ENCODE measurements at regions not wholly inside any gene's neighbourhood (a gene's known extent, or its start where the extent isn't known, plus 50 kb on each side); places are given as distances from the start of the nearest gene placed in this dataset.

DNA sequence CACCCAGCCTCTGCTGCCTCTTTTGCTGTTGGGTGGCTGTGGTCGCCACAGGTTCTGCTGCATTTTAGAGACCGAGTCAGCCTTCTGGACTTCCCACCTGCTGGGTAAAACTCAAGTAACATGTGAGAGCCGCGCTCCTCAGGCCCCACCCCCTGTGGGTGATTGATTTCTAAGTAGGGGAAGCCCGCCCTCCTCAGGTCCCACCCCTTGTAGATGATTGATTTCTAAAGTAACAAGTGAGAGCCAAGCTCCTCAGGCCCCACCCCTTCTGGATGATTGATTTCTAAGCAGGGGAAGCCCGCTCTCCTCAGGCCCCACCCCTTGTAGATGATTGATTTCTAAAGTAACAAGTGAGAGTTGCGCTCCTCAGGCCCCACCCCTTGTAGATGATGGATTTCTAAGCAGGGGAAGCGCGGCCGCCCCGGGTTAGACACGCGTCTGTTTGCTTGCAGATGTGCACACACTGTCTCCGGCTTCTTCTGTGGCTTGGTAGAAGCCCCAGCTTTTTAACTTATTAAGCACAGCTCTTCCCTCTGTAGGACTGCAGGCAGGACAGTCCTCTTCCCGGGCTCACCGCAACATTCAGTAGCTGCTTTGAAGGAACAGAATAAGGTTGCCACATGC is 83.4 kb downstream of the FAM43A start:
- peak; percentile 99 for DNase-seq (ENCODE audit: low spot score)

DNA sequence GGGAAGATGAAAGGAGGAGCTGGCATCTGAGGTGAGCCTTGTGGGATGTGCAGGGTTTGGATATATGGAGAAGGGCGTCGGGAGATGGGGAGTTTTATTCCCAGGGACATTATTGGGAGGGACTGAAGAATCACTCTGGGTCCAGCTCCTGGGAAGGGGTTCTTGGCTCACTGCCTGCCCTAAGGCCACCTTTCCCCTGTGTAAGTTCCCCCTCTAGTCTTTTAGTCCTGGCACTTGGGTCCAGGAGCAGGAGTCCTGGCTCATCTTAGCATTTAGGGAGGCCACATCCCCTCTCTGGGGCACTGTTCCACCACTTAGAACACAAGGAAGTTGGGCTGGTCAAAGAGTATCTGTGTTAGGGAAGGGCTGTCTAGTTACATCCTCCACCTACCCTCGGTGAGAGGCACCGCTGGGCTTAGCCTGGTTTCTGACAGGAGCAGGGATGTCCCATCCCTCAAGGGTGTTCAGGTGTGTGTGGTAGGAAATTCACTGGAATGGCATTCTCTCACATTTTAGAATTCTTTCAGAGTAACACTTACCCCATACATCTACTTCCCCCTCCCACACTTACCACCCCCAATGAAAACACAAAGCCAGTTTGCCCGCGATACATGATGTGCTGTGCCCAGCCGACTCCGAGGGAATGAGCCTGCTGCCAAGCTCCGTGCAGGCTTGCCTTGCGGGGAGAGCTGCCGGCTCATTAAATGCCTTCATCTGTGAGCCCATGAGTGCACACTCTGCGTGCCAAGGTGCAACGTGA is 86.7 kb downstream of the FAM43A start:
- no peak for DNase-seq (ENCODE audit: low spot score)

DNA sequence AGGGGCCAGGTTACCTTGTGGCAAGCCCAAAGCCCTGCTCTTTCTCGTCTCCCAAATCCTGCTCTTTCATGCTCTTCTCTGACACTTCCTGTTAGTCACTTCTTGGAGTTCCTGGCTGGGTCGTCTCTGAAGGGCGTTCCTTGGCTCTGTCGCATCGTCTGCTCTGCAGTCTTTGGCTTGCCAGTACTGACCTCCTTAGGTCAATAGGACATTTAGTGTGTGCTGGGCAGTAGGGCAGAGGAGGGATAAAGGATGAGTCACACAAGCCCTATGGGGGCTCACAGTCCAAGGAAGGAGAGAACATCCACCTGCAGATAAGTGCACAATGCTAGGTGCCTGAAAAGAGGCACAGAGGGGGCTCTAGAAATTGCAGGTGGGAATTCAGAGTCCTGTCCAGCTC is 87.5 kb downstream of the FAM43A start:
- no peak for DNase-seq (ENCODE audit: low spot score)

DNA sequence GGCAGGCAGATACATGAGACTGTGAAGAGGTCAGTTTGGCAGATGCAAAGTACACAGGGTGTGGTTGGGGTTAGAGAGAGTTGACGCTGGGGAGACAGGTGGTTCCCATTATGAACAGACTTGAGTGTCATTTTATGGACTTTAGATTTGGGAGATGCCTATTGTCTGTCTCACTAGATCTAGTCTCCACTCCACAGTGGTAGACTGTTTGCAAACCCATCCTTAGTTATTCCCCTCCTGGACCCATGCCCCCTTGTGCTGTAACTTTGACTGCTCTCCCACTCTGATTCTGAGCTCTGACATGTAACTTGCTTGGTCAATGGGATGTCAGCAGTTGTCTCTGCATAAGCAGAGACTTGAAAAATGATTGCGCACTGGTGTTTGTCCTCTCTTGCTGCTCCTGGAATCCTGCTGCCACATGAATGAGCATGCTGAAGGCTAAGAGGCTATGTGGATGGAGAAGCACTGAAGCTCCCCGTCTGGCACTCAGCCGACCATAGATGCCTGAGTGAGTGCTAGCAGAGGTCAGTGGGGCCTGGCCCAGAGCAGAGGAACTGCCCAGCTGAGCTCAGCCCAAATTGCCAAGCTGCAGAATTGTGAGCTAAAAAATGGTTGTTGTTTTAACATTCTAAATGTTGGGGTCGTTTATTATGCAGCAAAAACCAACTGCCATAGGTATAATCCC is 88.2 kb downstream of the FAM43A start:
- DNase-seq (ENCODE audit: low spot score), result no peak

DNA sequence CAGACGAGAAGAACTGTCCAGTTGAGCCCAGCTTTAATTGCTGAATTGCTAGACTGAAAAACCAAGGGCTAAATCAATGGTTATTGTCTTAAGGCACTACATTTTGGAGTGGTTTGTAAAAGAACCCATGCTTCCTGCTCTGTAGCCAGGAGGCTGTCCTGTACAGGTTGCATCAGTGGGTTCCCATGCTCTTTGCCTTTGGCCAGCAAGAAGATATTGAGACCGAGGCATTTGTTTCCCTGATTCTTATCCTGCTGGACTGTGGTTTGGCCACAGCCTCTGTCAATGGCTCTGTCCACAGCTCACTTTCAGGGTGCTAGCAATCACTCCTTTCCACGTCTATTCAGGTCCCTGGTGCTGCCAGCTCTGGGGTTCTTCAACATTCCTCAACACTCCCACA is 89.6 kb downstream of the FAM43A start:
- no peak for DNase-seq (ENCODE audit: low spot score)

DNA sequence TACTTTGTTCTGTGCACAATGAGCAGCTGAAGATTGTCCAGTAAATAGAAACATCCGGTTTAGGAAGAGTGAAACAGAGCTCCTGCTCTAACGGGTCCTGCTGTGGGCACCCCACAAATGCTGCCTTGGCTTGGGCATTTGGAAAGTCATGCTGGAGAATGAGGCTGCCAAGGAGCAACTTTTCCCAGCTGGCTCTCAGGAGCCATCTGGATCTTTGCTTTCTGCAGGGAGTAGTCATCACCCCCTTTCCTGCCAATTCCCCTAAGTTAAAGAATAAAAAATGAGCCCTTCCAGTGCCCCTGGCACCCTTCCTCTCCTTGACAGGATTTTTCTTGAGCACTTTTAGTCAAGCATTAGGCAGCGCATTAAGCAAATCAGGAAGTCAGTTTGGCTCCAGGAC is 90.0 kb downstream of the FAM43A start:
- no peak for DNase-seq (ENCODE audit: low spot score)

DNA sequence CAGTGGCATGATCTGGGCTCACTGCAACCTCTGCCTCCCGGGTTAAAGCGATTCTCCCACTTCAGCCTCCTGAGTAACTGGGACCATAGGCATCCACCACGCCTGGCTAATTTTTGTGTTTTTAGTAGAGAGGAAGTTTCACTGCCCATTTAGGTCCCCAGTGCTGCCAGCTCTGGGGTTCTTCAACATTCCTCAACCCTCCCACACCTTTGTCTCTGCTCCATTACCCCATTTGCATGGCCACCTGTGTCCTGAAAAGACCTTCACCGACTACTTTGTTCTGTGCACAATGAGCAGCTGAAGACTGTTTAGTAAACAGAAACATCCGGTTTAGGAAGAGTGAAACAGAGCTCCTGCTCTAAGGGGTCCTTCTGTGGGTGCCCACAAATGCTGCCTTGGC is 92.0 kb downstream of the FAM43A start:
- no peak for DNase-seq (ENCODE audit: low spot score)

DNA sequence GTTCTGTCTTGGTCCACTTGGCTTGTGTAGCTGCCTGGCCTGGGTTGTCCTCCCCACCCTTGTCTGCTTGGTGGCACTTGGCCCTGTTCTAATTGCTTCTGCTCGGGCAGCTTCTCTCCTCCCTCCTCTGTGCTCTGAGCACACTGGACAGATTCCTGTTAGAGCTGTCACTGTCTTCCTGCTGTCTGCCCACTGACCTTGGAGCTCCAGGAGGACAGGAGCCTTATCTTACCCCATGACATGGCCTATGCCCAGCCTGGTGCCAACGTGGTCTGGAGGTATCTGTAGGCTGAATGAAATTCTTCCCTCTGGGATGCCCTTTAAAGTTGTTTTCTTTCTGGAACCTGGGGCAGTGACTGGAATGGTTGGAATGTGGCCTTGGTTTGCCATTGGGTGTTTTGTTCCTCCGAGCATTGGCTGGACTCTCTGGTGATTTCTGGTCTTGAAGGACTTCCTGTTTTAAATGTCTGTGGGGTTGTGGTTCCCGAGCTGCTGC is 94.1 kb downstream of the FAM43A start:
- no peak for DNase-seq (ENCODE audit: low spot score)

DNA sequence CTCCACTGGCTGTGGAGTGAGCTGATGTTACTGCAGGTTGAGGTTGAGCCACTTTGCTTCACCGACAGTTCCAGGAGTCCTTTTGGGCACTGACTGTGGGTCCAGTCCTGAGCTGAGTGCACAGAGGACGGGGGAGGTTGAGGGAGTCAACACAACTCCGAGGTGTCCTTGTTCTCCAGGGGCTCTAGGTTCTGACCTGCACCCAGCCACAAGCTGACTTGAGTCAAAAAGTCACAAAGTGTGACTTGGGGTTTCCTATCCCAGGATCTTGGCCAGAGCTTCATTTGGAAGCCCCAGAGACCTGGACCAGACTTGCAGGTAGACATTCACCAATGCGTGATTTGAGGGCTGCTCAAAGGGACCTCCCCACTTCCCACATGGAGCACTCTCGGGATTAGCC is 95.0 kb downstream of the FAM43A start:
- DNase-seq (ENCODE audit: low spot score), result no peak

DNA sequence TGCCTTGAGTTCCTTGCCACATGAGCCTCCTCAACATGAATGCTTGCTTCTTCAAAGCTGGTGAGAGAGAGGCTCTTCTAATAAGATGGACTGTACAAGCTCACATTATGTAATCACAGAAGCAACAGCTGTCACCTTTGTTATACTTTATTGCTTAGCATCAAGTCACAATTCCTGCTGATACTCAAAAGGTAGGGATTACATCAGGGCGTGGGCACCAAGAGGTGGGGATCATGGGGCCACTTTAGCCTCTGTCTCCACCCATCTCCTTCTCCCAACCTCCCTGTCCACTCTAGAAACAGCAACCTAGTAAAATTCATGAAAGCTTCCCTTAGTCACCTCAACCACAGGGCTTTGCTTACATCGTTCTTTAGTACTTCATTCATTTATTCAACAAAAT is 95.9 kb downstream of the FAM43A start:
- DNase-seq (ENCODE audit: low spot score), result no peak

DNA sequence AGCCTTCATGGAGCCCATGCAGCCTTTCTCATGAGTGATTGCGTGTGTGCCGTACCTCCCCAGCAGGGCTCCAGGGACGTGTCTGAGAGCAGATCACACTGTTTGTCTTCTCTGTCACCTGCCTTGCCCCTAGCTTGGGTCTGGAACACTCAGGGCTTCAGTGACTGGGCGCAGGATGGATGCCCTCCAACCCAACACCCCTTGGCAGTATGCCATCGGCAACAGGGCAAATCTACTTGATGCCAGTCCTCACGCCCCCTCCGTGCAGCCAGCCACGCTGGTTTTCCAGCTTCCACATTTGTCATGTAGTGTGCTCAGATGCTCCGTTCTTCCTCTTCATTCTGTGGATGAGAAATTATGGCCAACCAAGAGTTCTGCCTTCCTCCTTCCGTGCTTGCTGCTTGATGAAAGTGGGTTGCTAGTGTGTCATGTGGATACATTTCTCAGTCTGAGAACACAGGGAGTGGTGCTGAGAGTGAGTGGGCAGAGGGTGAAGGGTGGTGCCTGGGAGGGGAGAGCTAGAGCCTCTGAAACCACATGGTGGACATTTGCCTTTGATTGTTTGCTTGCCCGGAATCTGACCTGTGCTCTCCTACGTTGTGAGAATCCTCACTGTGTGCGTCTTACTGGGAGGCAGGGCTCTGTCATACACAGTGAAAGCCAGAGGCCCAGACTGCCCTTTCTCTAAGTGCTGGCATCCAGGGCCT is 97.2 kb downstream of the FAM43A start:
- no peak for DNase-seq (ENCODE audit: low spot score)

DNA sequence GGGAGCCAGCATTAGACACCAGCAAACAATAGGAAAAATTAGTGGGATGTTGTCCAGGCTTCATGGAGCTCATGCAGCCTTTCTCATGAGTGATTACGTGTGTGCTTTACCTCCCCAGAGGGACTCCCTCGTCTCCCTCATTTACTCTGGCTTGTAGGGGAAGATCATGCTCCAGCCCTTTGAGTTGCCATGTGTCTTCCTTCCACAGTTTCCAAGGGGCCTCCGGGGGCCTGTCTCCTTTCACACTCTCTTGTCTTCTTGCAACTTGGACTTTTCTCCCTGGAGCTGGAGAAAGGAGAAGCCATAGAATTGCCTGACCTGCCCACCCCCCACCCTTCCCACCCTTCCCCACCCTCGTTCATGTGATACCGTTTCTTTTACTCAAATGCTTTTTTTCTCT is 98.7 kb downstream of the FAM43A start:
- DNase-seq (ENCODE audit: low spot score), result no peak

DNA sequence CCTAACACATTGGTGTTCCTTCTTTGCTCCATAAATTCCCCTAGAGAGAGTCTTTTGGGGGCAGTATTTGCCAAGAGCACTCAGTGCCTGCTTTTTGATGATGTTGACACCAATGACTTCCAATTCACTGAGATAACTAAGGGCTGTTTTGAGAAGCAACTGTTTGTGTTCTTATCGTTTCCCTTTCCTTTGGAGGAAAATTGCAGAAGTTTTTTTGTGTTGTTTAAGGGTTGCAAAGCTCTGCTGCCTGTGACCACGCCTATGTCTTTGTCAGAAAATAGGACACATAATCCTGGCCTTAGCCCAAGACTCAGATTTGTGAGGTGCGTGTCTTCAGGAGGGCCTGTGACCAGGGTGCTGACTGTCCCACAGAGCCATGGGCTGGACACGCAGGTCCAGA is 99.6 kb downstream of the FAM43A start:
- no peak for DNase-seq (ENCODE audit: low spot score)

DNA sequence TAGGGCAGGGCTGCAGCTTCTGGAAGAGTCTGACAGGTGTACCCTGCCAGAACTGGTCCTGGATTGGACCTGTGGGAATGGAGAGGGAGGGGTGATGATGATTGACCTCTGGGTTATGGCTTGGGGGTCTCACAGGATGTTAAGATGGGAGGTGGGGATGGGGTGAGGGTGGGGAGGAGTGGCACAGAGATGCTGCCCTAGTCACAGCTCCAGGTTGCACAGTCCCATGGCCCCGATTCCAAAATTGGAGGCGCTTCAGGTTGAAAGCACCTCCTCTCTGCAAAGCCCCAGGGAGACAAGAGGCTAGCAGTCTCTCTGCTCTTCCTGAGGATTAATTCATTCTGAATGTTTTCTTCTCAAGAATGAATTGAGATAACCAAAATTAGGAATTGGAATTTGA is 101.4 kb downstream of the FAM43A start:
- DNase-seq (ENCODE audit: low spot score), result no peak

DNA sequence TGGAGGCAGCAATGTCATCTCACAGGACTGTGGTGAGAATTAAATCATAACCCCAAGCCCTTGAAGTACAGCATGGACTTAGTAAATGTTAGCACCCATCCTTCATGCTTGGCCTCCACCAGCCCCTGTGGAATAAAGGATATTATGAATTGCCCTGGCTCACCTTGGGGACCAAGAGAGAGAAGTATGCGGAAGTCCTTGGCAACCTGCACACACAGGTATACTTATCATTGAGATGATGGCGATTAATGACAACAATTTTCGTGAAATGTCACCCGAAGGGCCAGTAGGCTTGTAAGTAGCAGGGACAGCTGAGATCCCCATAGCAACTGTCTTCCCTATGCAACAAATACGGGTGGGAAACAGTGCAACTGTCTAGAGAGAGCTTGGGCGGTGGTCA is 102.0 kb downstream of the FAM43A start:
- no peak for DNase-seq (ENCODE audit: low spot score)

DNA sequence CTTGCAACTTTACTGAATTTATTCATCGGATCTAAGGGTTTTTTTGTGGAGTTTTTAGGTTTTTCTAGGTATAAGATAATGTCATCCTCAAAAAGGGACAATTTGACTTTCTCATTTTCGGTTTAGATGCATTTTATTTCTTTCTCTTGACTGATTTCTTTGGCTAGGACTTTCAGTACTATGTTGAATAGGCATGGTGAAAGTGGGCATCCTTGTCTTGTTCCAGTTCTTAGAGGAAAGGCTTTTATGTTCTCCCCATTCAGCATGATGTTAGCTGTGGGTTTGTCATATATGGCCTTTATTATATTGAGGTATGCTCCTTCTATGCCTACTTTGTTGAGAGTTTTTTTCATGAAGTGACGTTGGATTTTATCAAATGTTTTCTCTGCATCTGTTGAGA is 106.7 kb downstream of the FAM43A start:
- DNase-seq (ENCODE audit: low spot score), result no peak

DNA sequence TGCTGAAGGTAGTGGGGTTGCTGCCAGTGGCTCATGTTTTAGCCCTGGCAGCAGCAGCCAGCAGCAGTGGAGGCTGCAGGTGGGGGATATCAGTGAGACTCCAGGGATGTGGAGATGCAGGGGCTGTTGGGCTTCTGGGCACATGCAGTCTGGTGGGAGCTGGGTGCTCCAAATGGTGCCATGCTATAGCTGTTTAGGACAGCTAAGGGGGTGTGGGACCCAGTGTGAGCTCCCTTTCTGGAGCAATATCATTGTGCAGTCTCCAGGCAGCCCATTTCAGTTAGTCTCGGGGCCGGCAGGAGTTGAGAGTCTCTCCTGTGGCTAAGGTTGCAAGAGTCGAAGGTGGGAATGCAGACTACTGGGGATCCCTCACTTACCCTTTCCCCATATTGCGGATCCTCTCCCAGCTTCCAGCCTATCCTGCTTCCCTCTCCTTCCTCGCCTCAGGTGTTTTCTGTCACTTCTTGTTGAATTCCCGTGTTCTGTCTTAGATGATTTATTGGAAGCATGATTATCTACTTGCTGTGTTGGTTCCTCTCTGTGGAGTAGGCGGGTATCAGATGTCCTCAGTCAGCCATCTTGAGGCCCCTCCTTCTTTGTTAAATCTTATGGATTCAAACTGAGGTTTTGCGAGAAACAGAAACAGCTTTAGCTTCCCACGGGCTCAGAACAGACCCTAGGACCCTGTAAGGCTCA is 112.0 kb downstream of the FAM43A start:
- DNase-seq (ENCODE audit: low spot score), result no peak

DNA sequence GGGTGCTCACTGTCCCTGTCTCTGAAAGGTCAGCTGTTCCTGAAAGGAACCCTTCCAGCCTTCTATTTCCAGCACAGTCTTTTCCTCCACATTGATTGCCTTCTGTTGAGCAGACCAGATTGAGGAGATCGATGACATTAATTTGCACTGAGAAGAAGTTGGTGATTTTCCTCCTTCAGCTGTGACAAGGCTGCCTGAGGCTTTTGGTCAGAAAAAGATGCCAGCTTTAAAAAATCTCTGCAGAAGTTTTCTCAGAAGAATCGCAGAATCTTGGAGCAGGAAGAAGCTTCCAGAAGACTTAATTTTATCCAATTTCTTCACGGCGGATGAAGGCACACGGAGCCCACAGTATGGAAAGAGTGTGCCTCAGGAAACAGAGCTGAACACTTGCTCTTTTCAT is 112.8 kb downstream of the FAM43A start:
- no peak for DNase-seq (ENCODE audit: low spot score)

DNA sequence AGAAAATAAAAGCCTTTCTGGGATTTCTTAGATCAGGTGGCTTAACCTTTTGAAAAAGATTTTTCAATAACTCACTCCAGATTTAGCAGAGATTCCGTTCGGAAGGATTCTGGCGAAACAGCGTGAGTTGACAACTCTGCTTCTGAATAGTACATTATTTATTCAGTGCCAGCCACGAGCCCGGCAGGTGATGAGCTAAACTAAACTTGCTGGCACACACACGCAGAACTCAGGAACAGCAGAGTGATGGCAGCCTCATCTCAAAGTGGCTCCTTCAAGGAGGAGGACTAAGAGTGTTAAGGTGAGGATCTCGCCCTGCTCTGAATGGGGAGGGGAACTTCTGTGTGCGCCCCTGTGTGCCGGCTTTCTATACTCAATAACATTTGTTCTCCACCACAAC is 114.3 kb downstream of the FAM43A start:
- DNase-seq (ENCODE audit: low spot score), result no peak

DNA sequence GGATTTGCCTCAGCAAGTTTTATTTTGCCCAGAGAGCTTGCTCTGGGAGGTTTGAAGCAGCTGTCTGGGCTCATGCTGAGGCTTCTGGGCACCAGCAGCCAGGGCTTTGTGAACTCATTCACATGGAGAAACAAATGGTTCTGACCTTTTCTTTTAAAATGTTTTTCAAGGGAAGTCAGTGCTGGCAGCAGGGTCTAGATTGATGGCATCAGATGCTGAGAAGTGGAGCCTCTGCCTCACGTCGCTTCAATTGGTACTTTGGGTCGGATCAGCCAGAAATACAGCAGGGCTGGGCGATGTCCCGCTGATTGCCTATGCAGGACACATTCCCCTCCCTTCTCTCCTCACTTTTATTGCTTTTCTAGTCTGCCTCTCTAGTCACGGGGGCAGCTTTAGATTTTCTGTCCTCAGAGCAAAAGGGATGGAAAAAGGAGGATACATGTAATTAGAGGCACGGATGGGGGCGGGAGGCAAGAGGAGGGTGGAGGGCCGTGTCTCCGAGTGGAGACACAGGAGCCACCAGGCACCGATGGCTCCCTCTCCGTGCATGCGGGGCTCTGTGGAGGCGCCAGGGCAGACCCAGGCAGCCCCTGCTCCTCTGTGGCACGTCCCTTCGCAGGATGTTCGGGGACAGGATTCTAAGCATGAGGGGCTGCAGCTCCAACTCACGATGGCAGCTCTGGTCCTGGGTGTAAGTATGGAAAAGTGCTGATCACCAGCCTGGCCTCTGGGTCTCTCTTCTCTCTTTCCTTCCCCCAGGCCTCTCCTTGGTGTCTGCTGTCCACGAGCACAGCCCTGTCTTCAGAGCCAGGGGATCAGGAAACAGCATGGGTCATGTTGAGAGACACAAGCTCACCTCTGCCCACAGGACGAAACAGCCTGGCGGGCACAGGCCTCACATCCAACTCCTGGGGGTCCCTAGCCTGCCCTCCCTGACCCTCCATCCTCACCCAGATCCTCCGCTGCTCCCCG is 116.1 kb downstream of the FAM43A start:
- DNase-seq (ENCODE audit: low spot score), result no peak

DNA sequence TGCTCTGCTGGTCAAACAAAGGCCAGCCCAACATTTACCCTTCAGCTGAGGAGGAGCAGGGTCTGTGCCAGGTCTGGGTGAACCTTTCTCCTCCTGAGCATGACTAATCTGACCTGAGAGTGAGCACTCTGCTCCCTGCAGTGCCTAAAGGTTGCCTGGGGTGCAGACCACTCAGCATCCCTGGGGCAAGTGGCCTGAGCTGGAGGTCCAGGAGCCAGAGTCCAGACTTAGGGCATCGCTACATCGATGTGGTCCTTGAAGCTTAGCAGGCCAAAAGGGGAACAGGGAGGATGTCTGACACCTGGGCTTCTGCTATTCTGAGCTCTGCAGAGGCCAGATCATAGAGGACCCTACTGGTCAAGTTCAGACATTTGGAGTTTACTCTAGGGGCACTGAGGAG is 119.1 kb downstream of the FAM43A start:
- no peak for DNase-seq (ENCODE audit: low spot score)

All from NAMALWA (cell line).